SK-MEL-5 (cell line): ENCODE measurements at regions not wholly inside any gene's neighbourhood (a gene's known extent, or its start where the extent isn't known, plus 50 kb on each side); places are given as distances from the start of the nearest gene placed in this dataset.
A peak's percentile ranks its signal among the peaks of the same experiment; 100 is the strongest.
"Not testable (repeated sequence)": the region's sequence is repeated elsewhere in the genome, so short reads cannot be mapped to it uniquely, and the experiment has no call there.

ENCODE experiments used
- DNase-seq: peaks from one replicate; pipeline ENCODE4 v3.0.0-alpha.2; 2016; ENCODE audit warnings: low read depth, low spot score
- in situ Hi-C: cut with HindIII; loops from 2 replicates; pipeline ENCODE4 v1.10.0; 2016; ENCODE audit warnings: low sequenced_read_pairs, high pct_unique_total_duplicates, low pct_unique_long_range_greater_than_20kb

DNA sequence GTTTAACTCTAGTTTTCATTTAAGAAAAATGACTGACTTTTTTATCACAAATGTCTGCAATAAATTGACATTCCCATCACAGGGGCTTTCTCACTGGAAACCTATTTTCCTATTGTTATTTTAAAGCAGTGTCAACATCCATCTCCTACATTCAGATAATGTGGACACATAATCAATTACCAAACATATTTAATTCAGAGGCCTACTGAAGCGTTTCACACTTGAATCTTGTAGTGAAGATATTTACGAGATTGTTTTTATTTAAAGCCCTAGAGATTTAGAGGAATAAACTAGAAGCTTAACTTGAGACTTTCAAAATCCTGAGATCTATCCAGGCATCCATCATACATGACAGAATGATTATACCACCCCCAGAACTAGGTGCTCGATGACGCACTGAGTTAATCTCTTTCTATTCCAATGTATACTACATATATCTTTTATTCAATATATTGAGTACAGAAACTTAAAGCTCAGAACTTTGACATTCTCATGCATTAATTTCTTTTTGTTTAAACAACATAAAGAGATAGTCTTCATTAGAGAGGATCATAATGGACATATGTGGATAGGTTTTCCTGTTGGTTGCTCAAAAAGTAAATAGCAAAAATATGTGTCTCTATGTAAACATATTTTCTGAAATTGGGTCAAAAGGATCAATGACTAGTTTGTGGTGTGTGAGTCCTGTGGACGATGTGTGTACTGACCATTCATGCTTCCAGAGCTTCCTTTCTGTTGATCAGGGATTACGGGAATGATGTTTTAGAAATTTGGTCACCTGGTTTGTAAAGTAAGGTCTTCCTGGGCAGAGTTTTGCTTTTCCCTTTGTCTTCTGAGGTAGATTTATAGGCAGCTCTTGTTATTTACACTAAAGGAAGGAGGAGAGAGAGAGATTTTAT is 171.5 kb upstream of the HMCN1 start:
- no peak for DNase-seq
- in situ Hi-C loops = no loop called here

DNA sequence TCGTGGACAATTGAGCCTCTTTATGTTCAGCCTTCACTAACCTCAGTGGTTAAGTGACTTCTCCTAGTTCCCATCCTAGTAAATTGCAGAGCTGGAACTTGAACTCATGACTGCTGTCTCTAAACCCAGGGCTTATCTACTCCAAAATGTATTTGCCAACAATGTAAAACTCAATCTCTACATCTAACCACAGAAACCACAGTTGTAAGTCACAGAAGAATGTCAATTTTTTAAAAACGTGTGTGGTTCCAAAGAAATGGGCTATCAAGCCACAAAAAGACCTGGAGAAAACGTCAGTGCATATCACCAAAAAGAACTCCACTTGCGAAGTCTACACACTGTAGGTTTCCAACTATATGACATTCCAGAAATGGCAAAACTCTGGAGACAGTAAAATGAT is 172.6 kb upstream of the HMCN1 start:
- in situ Hi-C loops = no loop called here
- no peak for DNase-seq

- in situ Hi-C loops = no loop called here
- DNase-seq = no peak
Observed at GRCh38 chr1:185560760-185561159, 173.4 kb upstream of the HMCN1 start.

GRCh38 chr1:185559684-185560331 is 174.4 kb upstream of the HMCN1 start:
- peak; percentile 94 for DNase-seq
- in situ Hi-C loops = no loop called here

GRCh38 chr1:185559151-185559550 is 175.0 kb upstream of the HMCN1 start:
- no peak for DNase-seq
- in situ Hi-C loops = no loop called here

DNA sequence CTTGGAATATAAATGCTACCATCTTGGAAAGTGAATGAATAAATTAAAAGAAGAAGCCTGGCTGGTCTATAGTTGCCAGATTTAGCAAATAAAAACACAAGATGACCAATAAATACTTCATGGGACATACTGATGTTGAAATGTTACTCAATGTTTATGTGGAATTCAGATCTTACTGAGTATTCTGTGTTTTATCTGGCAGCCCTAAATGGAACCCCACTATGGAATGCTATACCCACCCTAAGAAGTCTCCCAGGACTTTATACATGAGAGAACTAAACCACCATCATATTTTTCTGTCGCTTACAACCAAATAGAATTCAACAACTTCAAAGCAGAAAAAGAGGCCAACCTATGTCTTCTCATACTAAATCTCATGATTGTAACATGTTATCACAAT is 177.6 kb upstream of the HMCN1 start:
- DNase-seq = no peak
- in situ Hi-C loops = no loop called here

DNA sequence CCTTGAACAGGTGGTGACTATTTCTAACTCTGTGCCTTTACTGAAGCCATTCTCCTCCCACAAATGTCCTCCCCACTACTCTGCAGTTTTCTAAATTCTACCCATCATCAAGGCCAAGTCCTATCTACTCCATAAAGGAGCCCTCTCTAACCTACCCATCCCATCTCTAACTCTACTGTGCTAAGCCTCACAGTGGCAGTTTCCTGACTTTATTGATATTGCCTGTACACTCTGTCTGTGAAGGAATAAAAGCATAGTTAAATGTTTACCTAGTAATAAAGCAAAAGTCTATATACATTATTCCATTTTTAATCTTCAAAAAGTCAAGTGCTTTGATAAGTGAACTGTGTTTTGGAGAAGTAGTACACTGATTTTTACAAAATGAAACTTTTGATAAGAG is 178.4 kb upstream of the HMCN1 start:
- in situ Hi-C loops = no loop called here
- DNase-seq = no peak

- in situ Hi-C loops = no loop called here
- peak; percentile 66 for DNase-seq
Observed at GRCh38 chr1:185551008-185551407, 183.2 kb upstream of the HMCN1 start.

GRCh38 chr1:185549906-185550305 is 184.3 kb upstream of the HMCN1 start:
- in situ Hi-C loops = no loop called here
- DNase-seq = no peak

DNA sequence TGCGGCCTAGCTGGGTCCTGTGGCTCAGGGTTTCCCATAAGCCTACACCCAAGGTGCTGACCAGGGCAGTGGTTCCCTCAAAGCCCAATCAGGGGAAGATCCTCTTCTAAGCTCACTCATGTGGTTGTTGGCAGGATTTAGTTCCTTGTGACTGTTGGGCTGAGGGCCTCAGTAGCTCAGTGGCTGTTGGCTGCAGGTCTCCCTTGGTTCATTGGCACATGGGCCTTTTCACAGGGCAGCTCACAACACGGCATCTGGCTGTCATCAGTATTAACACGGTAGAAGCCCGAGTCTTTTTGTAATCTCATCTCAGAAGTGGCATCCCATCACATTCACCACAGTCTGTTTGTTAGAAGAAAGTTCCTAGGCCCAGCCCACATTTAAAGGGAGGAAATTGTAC is 188.2 kb upstream of the HMCN1 start:
- in situ Hi-C loops = no loop called here
- no peak for DNase-seq

- no peak for DNase-seq
- in situ Hi-C loops = no loop called here
Observed at GRCh38 chr1:185541871-185542301, 192.3 kb upstream of the HMCN1 start.

DNA sequence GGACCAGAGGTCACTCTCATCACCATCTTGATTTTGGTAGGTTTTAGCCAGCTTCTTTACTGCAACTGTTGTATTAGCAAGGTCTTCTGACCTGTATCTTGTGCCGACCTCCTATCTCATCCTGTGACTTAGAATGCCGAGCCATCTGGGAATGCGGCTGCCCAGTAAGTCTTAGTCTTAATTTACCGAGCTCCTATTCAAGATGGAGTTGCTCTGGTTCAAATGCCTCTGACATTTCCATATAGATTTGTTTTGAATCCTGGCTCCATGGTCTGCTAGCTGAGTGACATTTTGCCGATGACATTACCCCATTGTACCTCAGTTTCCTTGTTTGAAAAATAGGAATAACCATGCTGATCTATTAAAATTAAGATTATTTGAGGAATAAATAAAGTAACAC is 193.9 kb upstream of the HMCN1 start:
- no peak for DNase-seq
- in situ Hi-C loops = no loop called here

GRCh38 chr1:185539277-185539943 is 194.8 kb upstream of the HMCN1 start:
- in situ Hi-C loops = no loop called here
- no peak for DNase-seq

- in situ Hi-C loops, DNase-seq: not testable (repeated sequence)
Observed at GRCh38 chr1:185538309-185538898, 195.8 kb upstream of the HMCN1 start.

DNA sequence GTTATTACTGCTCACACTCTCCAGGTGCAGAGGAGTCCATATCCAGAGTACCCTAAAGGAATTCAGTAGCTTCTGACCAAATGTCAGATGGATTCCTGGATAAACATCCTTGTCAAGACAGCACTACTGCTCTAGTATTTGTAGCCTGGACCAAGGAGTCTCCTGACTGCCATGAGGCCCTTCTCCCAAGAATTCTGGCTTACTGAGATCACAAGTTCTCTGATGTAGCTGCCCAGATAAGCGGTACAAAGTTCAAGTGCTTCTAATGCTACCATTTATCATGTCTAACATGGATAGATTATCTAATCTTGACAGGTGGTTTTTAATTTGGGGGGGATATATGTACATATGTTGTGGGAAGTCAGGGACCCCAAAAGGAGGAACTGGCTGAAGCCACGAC is 196.6 kb upstream of the HMCN1 start:
- DNase-seq = no peak
- in situ Hi-C loops = no loop called here

GRCh38 chr1:185536165-185536920 is 197.8 kb upstream of the HMCN1 start:
- in situ Hi-C loops = no loop called here
- DNase-seq = no peak

DNA sequence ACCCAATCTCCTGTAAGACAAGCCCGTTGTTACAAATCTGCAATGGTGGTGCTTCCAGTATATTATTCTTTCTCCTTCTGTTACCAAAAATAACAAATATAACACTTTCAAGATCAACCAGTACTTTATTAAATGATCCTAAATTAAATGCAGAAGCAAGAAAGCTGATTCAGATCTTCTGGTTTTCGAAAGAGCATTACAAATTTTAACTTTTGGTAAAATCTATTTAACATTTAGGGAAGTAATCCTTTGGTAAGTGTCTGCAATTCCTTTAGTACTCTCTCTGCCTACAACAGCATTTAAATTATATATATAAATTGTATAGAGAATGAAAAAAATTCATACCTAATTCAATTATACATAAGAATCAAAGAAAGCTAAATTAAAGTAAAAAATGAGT is 198.6 kb upstream of the HMCN1 start:
- DNase-seq = no peak
- in situ Hi-C loops = no loop called here

DNA sequence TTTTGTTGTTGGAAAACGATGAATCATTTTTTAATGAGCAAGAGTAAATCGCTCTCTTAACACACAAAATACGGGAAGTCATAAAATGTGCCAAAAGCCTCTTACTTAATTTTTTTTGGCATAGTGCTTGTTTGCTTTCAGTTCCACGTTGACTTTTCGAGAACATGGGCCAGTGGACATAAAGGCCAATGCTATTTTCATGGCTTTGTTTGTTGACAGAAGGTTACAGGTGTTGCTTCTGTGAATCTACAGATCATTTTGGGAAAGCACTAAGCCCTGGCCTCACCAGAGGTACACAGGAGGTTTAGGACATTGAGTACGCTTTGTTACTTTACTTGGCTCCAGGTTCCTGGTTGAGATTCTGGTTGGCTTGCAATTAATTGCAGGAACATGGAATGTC is 199.4 kb upstream of the HMCN1 start:
- in situ Hi-C loops = no loop called here
- no peak for DNase-seq
